ENCODE measurements at regions not wholly inside any gene's neighbourhood (a gene's known extent, or its start where the extent isn't known, plus 50 kb on each side); places are given as distances from the start of the nearest gene placed in this dataset.
A peak's percentile ranks its signal among the peaks of the same experiment; 100 is the strongest.

DNA sequence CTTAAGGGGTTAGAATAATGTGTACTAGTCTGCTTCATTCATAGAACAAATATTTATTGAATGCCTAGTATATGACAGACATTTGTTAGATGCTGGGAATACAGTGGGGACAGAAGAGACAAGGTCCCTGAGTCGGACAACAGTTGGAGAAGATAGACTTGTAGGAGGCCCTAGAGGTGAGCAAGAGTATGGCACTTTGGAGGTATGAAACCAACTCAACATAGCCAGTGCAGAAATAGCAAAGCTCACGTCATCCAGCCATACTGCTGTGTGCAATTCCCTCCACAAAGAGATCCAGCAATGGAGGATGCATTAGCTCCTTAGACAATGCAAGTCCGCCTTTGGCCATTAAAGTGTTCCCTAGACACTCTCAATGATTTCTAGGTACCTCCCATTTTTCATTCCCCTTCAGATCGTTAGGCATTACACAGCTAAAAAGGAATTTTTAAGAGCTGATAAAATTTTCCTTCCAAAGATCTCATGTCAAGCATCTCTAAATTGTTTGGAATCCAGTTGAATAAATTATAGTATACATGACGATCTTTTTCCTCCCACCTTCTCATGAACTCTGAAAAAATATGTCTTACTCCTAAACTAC is 1949.6 kb upstream of the WWC1 start:
- H3K4me3 ChIP-seq = no peak overlapping the region
- DNase-seq (no peak), ATAC-seq (no peak)
- no peak overlapping the region for H3K27ac ChIP-seq
- TF ChIP-seq, protein P1, sequence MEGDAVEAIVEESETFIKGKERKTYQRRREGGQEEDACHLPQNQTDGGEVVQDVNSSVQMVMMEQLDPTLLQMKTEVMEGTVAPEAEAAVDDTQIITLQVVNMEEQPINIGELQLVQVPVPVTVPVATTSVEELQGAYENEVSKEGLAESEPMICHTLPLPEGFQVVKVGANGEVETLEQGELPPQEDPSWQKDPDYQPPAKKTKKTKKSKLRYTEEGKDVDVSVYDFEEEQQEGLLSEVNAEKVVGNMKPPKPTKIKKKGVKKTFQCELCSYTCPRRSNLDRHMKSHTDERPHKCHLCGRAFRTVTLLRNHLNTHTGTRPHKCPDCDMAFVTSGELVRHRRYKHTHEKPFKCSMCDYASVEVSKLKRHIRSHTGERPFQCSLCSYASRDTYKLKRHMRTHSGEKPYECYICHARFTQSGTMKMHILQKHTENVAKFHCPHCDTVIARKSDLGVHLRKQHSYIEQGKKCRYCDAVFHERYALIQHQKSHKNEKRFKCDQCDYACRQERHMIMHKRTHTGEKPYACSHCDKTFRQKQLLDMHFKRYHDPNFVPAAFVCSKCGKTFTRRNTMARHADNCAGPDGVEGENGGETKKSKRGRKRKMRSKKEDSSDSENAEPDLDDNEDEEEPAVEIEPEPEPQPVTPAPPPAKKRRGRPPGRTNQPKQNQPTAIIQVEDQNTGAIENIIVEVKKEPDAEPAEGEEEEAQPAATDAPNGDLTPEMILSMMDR (IDR thresholded peaks at IDR 0.05) = peak; percentile 9
- no peaks in the 10 kb centered on the region for H3K4me1 ChIP-seq
- no peaks in the 10 kb centered on the region for H3K9me3 ChIP-seq
- no peaks in the 10 kb centered on the region for H3K36me3 ChIP-seq
- intact Hi-C loops (cut with DNase I) = no loop called here
- H3K27me3 ChIP-seq = no peaks in the 10 kb centered on the region

DNA sequence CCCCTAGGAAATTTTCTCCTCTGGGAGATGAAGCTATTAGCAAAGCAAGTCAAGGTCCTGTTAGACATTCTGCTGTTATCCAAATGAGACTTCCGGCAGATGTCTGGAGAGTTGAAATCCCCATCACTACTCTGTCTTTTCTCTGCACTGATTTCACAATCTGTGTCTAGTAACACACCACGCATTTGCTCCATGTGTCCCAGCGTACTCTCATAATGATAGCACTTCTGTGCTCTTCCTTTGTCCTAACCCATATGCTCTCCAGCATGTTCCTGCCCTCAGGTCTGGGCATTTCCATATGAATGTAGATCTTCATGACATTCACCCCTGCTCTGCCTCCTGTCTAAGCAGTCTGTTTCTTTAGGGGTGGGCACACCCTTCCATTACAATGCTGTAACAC is 1949.0 kb upstream of the WWC1 start:
- intact Hi-C loops (cut with DNase I) = no loop called here
- H3K4me1 ChIP-seq = no peaks in the 10 kb centered on the region
- TF ChIP-seq, protein P1 (IDR thresholded peaks at IDR 0.05) = no peak
- no peak for DNase-seq
- H3K4me3 ChIP-seq = no peak overlapping the region
- no peak overlapping the region for H3K27ac ChIP-seq
- H3K27me3 ChIP-seq = no peaks in the 10 kb centered on the region
- no peaks in the 10 kb centered on the region for H3K9me3 ChIP-seq
- ATAC-seq = no peak
- no peaks in the 10 kb centered on the region for H3K36me3 ChIP-seq

DNA sequence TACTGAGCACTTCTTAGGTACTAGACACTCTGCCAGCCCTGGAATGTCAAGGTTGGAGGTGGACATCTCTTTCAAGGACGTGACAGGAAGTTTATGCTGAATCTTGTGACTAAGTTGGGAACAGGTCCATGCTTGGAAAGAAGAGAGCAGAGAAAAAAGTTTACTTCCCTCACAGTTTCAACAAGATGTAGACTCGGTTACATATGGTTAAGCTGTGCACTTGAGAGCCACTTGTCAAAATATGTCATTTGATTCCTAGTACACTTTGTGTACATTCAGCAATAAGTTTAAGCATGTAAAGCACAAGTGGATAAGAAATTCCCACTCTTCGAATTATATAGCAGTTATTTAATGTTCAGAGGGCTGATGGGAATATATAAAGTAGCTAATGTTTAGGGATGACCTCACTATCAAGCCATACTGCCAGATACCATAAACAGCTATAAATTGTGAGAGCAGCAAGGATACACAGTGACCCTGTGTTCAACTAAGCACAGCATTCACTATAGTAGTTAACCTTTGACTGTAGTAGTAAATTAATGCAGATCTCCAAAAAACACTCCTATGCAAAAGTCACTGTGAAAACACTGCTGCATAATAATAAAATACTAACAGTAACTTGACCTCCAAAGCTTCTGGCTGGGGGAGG is 1944.6 kb upstream of the WWC1 start:
- intact Hi-C loops (cut with DNase I) = no loop called here
- Histone ChIP-seq H3K27ac (no peak overlapping the region), H3K4me3 (no peak overlapping the region), H3K27me3 (no peaks in the 10 kb centered on the region), H3K36me3 (no peaks in the 10 kb centered on the region), H3K9me3 (no peaks in the 10 kb centered on the region), H3K4me1 (no peaks in the 10 kb centered on the region)
- DNase-seq = no peak
- TF ChIP-seq, protein P1 (IDR thresholded peaks at IDR 0.05) = no peak
- no peak for ATAC-seq

DNA sequence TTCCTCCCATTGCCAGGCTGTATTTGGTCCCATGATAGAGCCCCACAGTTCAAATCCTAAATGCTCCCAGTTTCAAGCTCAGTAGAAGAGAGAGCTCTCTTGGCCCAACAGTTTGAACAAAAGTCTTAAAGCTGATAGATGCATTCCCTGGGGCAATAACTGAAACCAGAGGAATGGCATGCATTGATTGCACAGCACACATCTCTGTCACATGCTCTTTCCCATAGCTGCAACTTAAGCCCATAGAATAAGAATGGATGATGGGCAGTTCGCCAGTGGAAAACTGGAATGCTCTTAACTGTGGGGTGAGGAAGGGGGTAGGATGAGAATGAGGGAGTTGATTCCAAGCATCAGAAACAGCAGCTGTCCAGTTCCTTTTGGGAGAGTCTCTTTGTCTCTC is 1942.4 kb upstream of the WWC1 start:
- intact Hi-C loops (cut with DNase I) = no loop called here
- ATAC-seq (no peak), DNase-seq (no peak)

DNA sequence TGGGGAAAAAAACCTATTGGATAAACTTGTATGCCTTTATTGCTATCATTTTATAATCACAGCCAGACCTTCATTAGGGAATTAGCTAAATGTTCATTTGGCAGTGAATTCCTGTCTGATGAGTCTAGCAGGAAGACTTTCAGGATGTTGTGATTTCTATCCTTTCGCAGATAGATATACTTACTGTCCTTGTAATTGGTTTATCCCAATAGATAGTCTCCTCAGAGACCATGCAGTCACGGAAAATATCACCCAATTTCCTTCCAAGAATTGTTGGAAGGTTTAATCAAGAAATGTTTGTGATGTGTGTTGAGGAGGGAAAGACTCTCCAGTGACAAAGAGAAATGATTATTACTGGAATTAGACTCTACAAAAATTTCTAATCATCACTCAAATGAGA is 1937.9 kb upstream of the WWC1 start:
- intact Hi-C loops (cut with DNase I) = no loop called here
- H3K4me1 ChIP-seq = no peaks in the 10 kb centered on the region
- no peaks in the 10 kb centered on the region for H3K27me3 ChIP-seq
- ATAC-seq (no peak), DNase-seq (no peak)
- H3K9me3 ChIP-seq = no peaks in the 10 kb centered on the region
- H3K4me3 ChIP-seq = no peak overlapping the region
- H3K36me3 ChIP-seq = no peaks in the 10 kb centered on the region
- TF ChIP-seq, protein P1 (IDR thresholded peaks at IDR 0.05) = no peak
- H3K27ac ChIP-seq = no peak overlapping the region

More for the DNA sequence above, 1942.4 kb upstream of the WWC1 start:
- H3K27me3 ChIP-seq = no peaks in the 10 kb centered on the region
- no peaks in the 10 kb centered on the region for H3K36me3 ChIP-seq
- no peak overlapping the region for H3K27ac ChIP-seq
- no peak overlapping the region for H3K4me3 ChIP-seq
- TF ChIP-seq, protein P1 (IDR thresholded peaks at IDR 0.05) = no peak
- no peaks in the 10 kb centered on the region for H3K9me3 ChIP-seq
- H3K4me1 ChIP-seq = no peaks in the 10 kb centered on the region

All from upper lobe of right lung (tissue), 1 donor.